ENCODE measurements at regions not wholly inside any gene's neighbourhood (a gene's known extent, or its start where the extent isn't known, plus 50 kb on each side); places are given as distances from the start of the nearest gene placed in this dataset.

GRCh38 chr15:66939016-66939415 is 126.4 kb upstream of the SMAD3 start:
- TF ChIP-seq, protein P1, sequence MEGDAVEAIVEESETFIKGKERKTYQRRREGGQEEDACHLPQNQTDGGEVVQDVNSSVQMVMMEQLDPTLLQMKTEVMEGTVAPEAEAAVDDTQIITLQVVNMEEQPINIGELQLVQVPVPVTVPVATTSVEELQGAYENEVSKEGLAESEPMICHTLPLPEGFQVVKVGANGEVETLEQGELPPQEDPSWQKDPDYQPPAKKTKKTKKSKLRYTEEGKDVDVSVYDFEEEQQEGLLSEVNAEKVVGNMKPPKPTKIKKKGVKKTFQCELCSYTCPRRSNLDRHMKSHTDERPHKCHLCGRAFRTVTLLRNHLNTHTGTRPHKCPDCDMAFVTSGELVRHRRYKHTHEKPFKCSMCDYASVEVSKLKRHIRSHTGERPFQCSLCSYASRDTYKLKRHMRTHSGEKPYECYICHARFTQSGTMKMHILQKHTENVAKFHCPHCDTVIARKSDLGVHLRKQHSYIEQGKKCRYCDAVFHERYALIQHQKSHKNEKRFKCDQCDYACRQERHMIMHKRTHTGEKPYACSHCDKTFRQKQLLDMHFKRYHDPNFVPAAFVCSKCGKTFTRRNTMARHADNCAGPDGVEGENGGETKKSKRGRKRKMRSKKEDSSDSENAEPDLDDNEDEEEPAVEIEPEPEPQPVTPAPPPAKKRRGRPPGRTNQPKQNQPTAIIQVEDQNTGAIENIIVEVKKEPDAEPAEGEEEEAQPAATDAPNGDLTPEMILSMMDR (IDR thresholded peaks at IDR 0.05; ENCODE audit: extremely low read depth, missing control alignments): no peak
- DNase-seq (ENCODE audit: low spot score): no peak

DNA sequence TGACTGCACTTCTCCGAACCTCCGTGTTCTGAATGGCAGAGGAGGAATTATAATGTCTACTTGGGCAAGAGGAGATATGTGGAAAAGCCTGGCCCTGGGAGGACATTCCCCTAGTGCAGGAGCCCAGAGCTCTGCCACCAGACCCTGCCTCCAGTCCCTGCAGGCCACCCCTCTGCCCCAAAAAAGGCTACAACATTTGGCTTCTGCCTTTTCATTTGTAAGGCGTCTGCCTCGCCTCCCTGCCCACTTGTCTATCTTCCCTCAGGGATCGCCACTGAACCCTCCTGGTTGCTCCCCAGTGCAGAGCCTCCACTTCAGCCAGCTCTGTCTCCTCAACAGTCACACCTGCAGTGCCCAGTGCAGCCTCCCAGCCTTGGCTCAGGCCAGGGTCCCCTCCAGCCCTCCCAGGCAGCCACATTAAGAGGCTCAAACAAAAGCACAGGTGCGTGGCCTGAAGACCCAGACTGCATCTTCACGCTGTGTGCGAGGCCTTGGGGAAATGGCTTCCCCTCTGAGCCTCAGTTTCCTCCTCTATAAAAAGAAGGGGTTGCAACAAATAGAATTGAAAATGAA is 125.9 kb upstream of the SMAD3 start:
- DNase-seq (ENCODE audit: low spot score): no peak
- TF ChIP-seq, protein P1 (IDR thresholded peaks at IDR 0.05; ENCODE audit: extremely low read depth, missing control alignments): no peak

DNA sequence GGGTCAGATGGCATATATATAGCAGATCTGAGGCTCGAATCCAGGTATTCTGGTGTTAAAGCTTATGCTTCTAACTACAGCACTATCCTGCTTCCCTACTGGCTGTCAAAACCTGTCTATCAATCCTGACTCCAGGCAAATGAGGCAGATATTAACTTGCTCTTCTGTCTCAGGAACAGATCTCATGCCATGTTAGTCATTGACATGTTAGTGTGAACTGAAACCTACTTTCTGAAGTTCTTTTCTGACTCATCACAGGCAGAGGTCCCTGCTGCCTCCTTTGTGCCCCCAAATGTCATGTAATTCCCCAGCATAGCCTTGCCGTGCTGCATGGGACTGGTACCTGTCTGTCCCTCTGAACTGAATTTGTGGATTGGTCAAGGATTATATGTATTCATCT is 125.0 kb upstream of the SMAD3 start:
- DNase-seq (ENCODE audit: low spot score): peak; percentile 35
- TF ChIP-seq, protein P1 (IDR thresholded peaks at IDR 0.05; ENCODE audit: extremely low read depth, missing control alignments): no peak

DNA sequence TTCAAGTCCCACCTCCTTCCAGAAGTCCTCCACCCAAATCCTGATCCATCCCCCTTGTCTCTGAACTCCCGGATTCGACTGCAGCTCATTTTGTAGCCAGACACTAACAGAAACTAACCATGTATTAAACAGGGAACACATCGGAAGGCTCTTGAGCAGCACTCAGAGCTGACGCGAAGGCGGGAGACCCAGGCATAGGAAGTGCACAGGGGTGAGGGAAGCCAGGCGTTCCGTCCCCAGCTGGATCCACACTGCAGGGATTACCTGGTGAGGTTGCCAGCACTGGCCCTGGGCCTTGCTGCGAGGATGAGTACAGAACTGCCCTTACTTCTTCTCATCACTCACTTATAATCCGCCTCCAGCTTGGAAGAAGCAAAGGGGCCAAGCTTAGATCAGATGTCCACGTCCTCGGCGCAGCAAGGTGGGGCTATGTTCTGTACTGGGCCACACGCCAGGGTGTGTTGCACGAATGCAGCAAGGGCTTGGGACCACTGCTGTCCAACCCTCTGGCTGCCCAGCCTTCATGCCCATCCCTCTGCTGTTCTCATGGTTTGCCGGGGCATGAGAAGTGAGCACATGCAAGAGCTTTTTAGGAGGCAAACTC is 124.2 kb upstream of the SMAD3 start:
- no peak for DNase-seq (ENCODE audit: low spot score)
- TF ChIP-seq, protein P1 (IDR thresholded peaks at IDR 0.05; ENCODE audit: extremely low read depth, missing control alignments): no peak

DNA sequence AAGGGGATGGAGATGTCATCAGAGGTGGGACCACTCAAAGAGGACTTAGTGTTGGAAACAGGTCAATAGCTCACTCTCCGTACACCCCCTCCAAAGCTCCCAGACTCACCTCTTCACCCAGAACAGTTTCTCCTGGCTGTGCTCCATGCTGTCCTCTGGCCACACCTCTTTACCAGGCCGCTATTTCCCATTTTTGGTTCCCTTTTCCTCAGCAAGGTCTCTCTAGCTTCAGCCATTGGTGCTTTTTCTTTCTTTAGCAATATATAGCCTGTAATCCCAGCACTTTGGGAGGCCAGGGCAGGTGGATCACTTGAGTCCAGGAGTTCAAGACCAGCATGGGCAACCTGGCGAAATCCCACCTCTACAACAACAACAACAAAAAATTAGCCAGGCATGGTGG is 123.6 kb upstream of the SMAD3 start:
- no peak for DNase-seq (ENCODE audit: low spot score)
- TF ChIP-seq, protein P1 (IDR thresholded peaks at IDR 0.05; ENCODE audit: extremely low read depth, missing control alignments): no peak

DNA sequence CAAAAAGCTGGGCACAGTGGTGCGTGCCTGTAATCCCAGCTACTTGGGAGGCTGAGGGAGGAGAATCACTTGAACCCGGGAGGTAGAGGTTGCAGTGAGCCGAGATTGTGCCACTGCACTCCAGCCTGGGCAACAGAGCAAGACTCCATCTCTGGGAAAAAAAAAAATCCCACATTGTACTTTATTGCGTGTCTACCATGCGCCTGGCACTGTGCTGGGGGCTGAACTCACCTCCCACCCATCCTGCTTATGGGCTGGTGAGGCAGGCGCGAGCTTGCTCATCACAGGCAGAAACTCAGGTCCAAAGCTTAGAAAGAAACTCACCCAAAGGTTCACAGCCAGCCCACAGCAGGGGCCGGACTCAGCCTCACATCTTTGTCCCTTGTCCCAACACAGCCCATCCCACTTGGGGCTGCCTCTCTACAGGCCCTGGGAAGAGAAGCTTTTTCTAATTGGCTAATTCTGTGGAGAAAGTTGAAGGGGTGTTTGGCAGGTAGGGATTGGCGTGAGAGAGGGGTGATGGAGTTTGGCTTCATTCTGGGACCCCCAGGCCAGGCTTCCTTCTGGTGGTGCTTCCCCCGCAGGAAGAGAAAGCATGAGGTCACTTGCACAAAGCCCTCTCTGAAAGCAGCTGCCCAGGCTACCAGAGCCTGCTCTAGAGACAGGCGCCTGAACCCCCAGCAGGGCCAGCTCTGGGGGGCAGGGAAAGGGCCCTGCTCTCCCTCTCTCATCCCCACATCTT is 122.6 kb upstream of the SMAD3 start:
- TF ChIP-seq, protein P1 (IDR thresholded peaks at IDR 0.05; ENCODE audit: extremely low read depth, missing control alignments): no peak
- DNase-seq (ENCODE audit: low spot score): no peak

GRCh38 chr15:66943456-66944095 is 121.8 kb upstream of the SMAD3 start:
- no peak for DNase-seq (ENCODE audit: low spot score)
- TF ChIP-seq, protein P1 (IDR thresholded peaks at IDR 0.05; ENCODE audit: extremely low read depth, missing control alignments): no peak

Data from GM20000 (cell line).